ENCODE measurements at regions not wholly inside any gene's neighbourhood (a gene's known extent, or its start where the extent isn't known, plus 50 kb on each side); places are given as distances from the start of the nearest gene placed in this dataset.
"Not testable (repeated sequence)": the region's sequence is repeated elsewhere in the genome, so short reads cannot be mapped to it uniquely, and the experiment has no call there.

DNA sequence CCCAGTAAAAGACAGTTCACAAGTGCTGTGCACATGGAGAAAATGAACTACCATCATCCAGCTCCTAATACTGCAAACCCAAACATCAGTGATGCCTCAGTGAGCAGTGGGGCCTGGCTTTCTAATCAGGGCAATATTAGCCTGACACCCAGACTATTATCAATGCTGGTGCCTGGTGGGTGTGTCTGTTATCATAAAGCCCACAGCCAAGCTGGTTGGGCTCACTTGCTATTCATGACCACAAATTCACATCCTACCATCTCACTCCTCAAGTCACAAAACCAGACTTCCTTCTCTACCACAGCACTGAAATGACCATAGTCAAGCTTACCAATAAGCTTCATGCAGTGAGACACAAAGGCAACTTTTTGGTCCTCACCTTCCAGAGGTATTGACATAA lies 180.8 kb upstream of the PLN start:
- H3K23ac ChIP-seq (ENCODE audit: low read length): no peak overlapping the region
- H3K27ac ChIP-seq (ENCODE audit: low read depth, low read length): no peak overlapping the region
- H4K8ac ChIP-seq (ENCODE audit: low read depth, low read length): no peak overlapping the region
- H3K4me3 ChIP-seq (ENCODE audit: low read length): no peak overlapping the region
- no peaks in the 10 kb centered on the region for H3K4me1 ChIP-seq (ENCODE audit: control insufficient read depth, low read depth, low read length)
- H2AK5ac ChIP-seq (ENCODE audit: low read length): no peak overlapping the region
- no peak overlapping the region for H3K4ac ChIP-seq (ENCODE audit: low read depth, low read length)
- H3K36me3 ChIP-seq (ENCODE audit: control insufficient read depth, insufficient read depth, low read length): no peaks in the 10 kb centered on the region
- H2BK5ac ChIP-seq (ENCODE audit: low read length): no peak overlapping the region
- H2BK15ac ChIP-seq (replicated peaks; ENCODE audit: low read depth): no peak overlapping the region
- no peak overlapping the region for H2BK120ac ChIP-seq (ENCODE audit: low read depth, low read length)
- no peaks in the 10 kb centered on the region for H3K79me2 ChIP-seq (ENCODE audit: control insufficient read depth, insufficient read depth, low read length)
- H3K18ac ChIP-seq (ENCODE audit: low read length): no peak overlapping the region
- H3K9ac ChIP-seq (ENCODE audit: low read length): no peak overlapping the region
- H3K56ac ChIP-seq (ENCODE audit: low read length): no peak overlapping the region
- H3K4me2 ChIP-seq (ENCODE audit: low read length): no peak overlapping the region
- no peaks in the 10 kb centered on the region for H3K79me1 ChIP-seq (ENCODE audit: low read length)
- no peak for DNase-seq
- no peak overlapping the region for H4K5ac ChIP-seq (ENCODE audit: low read length)
- H3K27me3 ChIP-seq (ENCODE audit: insufficient read depth, low read length, poor library complexity): no peaks in the 10 kb centered on the region

DNA sequence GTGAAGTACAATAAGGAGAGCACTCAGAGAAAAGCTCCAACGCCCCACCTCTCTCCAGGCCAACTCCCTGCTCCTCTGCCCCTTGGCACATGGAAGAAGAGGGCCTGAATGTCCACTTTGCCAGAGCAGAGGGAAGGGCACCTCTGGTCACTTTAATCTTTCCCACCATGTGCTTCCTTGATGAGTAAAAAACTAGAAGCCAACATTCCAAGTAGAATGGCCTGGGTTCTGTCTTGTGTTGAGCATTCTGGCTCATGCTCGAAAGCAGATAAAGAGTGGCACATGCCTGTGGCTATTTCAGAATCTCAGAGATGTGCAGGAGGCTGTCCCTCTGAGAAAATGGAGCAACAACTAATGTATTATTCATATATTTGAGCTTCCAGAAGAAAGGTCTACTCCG lies 177.4 kb upstream of the PLN start:
- H3K4ac ChIP-seq (ENCODE audit: low read depth, low read length): no peak overlapping the region
- no CpG with 5 or more reads among the region's 3 CpGs for WGBS (ENCODE audit: extremely low coverage, insufficient coverage, low lambda C conversion rate)
- H3K36me3 ChIP-seq (ENCODE audit: control insufficient read depth, insufficient read depth, low read length): no peaks in the 10 kb centered on the region
- H3K4me2 ChIP-seq (ENCODE audit: low read length): no peak overlapping the region
- no peak for DNase-seq
- no peak overlapping the region for H2BK15ac ChIP-seq (replicated peaks; ENCODE audit: low read depth)
- H3K27ac ChIP-seq (ENCODE audit: low read depth, low read length): no peak overlapping the region
- H3K4me1 ChIP-seq (ENCODE audit: control insufficient read depth, low read depth, low read length): no peaks in the 10 kb centered on the region
- no peak overlapping the region for H2AK5ac ChIP-seq (ENCODE audit: low read length)
- H4K5ac ChIP-seq (ENCODE audit: low read length): no peak overlapping the region
- H3K18ac ChIP-seq (ENCODE audit: low read length): no peak overlapping the region
- H3K27me3 ChIP-seq (ENCODE audit: insufficient read depth, low read length, poor library complexity): no peaks in the 10 kb centered on the region
- no peaks in the 10 kb centered on the region for H3K79me2 ChIP-seq (ENCODE audit: control insufficient read depth, insufficient read depth, low read length)
- H2BK5ac ChIP-seq (ENCODE audit: low read length): no peak overlapping the region
- no peak overlapping the region for H2BK120ac ChIP-seq (ENCODE audit: low read depth, low read length)
- H3K4me3 ChIP-seq (ENCODE audit: low read length): no peak overlapping the region
- H4K8ac ChIP-seq (ENCODE audit: low read depth, low read length): no peak overlapping the region
- H3K23ac ChIP-seq (ENCODE audit: low read length): no peak overlapping the region
- H3K9ac ChIP-seq (ENCODE audit: low read length): no peak overlapping the region
- H3K56ac ChIP-seq (ENCODE audit: low read length): no peak overlapping the region
- H3K79me1 ChIP-seq (ENCODE audit: low read length): no peaks in the 10 kb centered on the region

DNA sequence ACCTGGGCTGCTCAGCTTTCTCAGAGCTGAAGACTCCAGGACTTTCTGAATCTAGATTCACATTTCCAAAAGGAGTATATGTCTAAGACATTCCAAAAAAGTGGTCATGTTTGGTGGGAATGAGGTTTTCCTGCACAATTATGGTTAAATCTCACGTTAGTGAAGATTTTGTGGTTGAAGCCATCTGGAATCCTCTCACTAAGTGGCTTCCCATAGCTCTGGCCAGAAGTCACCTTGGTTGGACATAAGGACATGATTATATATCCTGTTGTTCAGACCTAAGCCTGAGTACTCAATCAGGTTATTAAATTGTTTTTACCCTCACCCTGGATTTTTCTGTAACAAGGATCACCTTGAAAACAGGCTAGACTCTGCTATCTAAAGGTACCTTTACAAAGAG lies 176.1 kb upstream of the PLN start:
- no peak for DNase-seq
- Histone ChIP-seq H3K79me2 (ENCODE audit: control insufficient read depth, insufficient read depth, low read length) (no peaks in the 10 kb centered on the region), H3K4me1 (ENCODE audit: control insufficient read depth, low read depth, low read length) (no peaks in the 10 kb centered on the region), H3K27ac (ENCODE audit: low read depth, low read length) (no peak overlapping the region), H2BK5ac (ENCODE audit: low read length) (no peak overlapping the region), H3K23ac (ENCODE audit: low read length) (no peak overlapping the region), H3K4ac (ENCODE audit: low read depth, low read length) (no peak overlapping the region), H4K8ac (ENCODE audit: low read depth, low read length) (no peak overlapping the region), H3K79me1 (ENCODE audit: low read length) (no peaks in the 10 kb centered on the region), H3K18ac (ENCODE audit: low read length) (no peak overlapping the region), H2BK15ac (replicated peaks; ENCODE audit: low read depth) (no peak overlapping the region), H2AK5ac (ENCODE audit: low read length) (no peak overlapping the region), H4K5ac (ENCODE audit: low read length) (no peak overlapping the region), H3K36me3 (ENCODE audit: control insufficient read depth, insufficient read depth, low read length) (no peaks in the 10 kb centered on the region), H3K4me2 (ENCODE audit: low read length) (no peak overlapping the region), H3K9ac (ENCODE audit: low read length) (no peak overlapping the region), H2BK120ac (ENCODE audit: low read depth, low read length) (no peak overlapping the region), H3K56ac (ENCODE audit: low read length) (no peak overlapping the region), H3K4me3 (ENCODE audit: low read length) (no peak overlapping the region), H3K27me3 (ENCODE audit: insufficient read depth, low read length, poor library complexity) (no peaks in the 10 kb centered on the region)
- WGBS (ENCODE audit: extremely low coverage, insufficient coverage, low lambda C conversion rate): no CpG with 5 or more reads among the region's 1 CpG

DNA sequence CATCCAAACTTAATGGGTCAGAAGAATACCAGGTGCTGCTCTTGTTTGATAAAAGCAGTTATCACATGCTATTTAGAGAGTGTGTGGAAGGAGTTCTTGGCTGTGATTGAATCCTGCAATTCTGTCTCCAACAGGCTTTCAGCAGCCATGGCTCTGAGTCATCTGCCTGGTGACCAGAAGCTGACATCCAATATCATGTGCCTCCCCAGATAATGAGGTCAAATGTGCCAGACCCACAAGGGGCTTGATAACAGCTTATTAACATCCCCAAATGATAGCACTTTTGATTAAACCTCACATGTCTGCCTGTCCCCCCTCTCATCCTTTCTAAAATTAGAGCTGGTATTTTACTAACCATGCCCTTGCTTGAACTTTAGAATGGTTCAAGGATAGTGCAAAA lies 175.7 kb upstream of the PLN start:
- H3K36me3 ChIP-seq (ENCODE audit: control insufficient read depth, insufficient read depth, low read length): no peaks in the 10 kb centered on the region
- H3K27me3 ChIP-seq (ENCODE audit: insufficient read depth, low read length, poor library complexity): no peaks in the 10 kb centered on the region
- no peaks in the 10 kb centered on the region for H3K79me2 ChIP-seq (ENCODE audit: control insufficient read depth, insufficient read depth, low read length)
- no peak overlapping the region for H2BK15ac ChIP-seq (replicated peaks; ENCODE audit: low read depth)
- DNase-seq: peak; percentile 50
- H3K9ac ChIP-seq (ENCODE audit: low read length): no peak overlapping the region
- no peaks in the 10 kb centered on the region for H3K4me1 ChIP-seq (ENCODE audit: control insufficient read depth, low read depth, low read length)
- H3K27ac ChIP-seq (ENCODE audit: low read depth, low read length): no peak overlapping the region
- H3K4ac ChIP-seq (ENCODE audit: low read depth, low read length): no peak overlapping the region
- H3K56ac ChIP-seq (ENCODE audit: low read length): no peak overlapping the region
- H3K4me3 ChIP-seq (ENCODE audit: low read length): no peak overlapping the region
- no peak overlapping the region for H2BK120ac ChIP-seq (ENCODE audit: low read depth, low read length)
- no peak overlapping the region for H4K8ac ChIP-seq (ENCODE audit: low read depth, low read length)
- no peaks in the 10 kb centered on the region for H3K79me1 ChIP-seq (ENCODE audit: low read length)
- H2AK5ac ChIP-seq (ENCODE audit: low read length): no peak overlapping the region
- no peak overlapping the region for H4K5ac ChIP-seq (ENCODE audit: low read length)
- no peak overlapping the region for H2BK5ac ChIP-seq (ENCODE audit: low read length)
- no peak overlapping the region for H3K23ac ChIP-seq (ENCODE audit: low read length)
- no peak overlapping the region for H3K18ac ChIP-seq (ENCODE audit: low read length)
- H3K4me2 ChIP-seq (ENCODE audit: low read length): no peak overlapping the region

DNA sequence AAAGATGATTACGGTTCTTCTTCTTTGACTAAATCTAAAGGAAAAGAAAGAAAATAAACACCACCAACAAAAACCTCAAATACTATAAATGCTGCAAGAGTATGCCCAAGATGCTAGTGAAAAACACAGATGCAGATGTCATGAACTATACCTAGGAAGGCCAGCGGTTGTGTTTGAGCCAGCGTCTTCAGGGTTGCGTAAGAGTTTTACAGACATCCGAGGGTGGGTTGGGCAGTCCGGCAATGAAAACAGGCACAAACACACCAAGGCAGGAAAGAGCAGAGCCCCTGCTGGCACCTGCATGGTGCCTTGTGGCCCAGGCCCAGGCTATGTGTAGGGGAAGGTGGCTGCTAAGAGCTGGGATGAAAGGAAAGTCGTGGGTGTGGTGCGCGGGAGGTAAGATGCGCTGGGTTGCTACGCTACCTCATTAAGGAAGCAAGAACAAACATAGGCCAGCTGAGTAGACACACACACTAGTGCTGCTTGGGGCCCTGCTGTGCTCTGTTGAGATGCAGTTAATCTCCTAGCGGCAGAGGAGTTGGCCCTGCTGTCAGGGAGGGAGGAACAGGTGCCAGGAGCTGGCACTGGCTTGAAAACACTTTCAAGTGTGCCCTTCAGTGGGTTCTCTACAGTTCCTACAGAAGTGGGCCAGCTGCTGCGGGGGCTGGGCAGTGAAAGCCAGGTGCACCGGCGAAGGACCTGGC lies 170.2 kb upstream of the PLN start:
- H3K4me2 ChIP-seq (ENCODE audit: low read length): no peak overlapping the region
- H3K9ac ChIP-seq (ENCODE audit: low read length): no peak overlapping the region
- no peaks in the 10 kb centered on the region for H3K36me3 ChIP-seq (ENCODE audit: control insufficient read depth, insufficient read depth, low read length)
- WGBS (ENCODE audit: extremely low coverage, insufficient coverage, low lambda C conversion rate): no CpG with 5 or more reads among the region's 15 CpGs
- H3K79me1 ChIP-seq (ENCODE audit: low read length): no peaks in the 10 kb centered on the region
- H2AK5ac ChIP-seq (ENCODE audit: low read length): no peak overlapping the region
- no peak overlapping the region for H4K8ac ChIP-seq (ENCODE audit: low read depth, low read length)
- no peak overlapping the region for H3K27ac ChIP-seq (ENCODE audit: low read depth, low read length)
- H3K4me3 ChIP-seq (ENCODE audit: low read length): no peak overlapping the region
- no peak overlapping the region for H3K23ac ChIP-seq (ENCODE audit: low read length)
- no peak overlapping the region for H3K18ac ChIP-seq (ENCODE audit: low read length)
- H2BK5ac ChIP-seq (ENCODE audit: low read length): no peak overlapping the region
- H3K4me1 ChIP-seq (ENCODE audit: control insufficient read depth, low read depth, low read length): no peaks in the 10 kb centered on the region
- no peak overlapping the region for H2BK15ac ChIP-seq (replicated peaks; ENCODE audit: low read depth)
- H3K27me3 ChIP-seq (ENCODE audit: insufficient read depth, low read length, poor library complexity): no peaks in the 10 kb centered on the region
- H3K4ac ChIP-seq (ENCODE audit: low read depth, low read length): no peak overlapping the region
- no peaks in the 10 kb centered on the region for H3K79me2 ChIP-seq (ENCODE audit: control insufficient read depth, insufficient read depth, low read length)
- no peak overlapping the region for H3K56ac ChIP-seq (ENCODE audit: low read length)
- H4K5ac ChIP-seq (ENCODE audit: low read length): no peak overlapping the region
- no peak overlapping the region for H2BK120ac ChIP-seq (ENCODE audit: low read depth, low read length)
- peak; percentile 9 for DNase-seq

DNA sequence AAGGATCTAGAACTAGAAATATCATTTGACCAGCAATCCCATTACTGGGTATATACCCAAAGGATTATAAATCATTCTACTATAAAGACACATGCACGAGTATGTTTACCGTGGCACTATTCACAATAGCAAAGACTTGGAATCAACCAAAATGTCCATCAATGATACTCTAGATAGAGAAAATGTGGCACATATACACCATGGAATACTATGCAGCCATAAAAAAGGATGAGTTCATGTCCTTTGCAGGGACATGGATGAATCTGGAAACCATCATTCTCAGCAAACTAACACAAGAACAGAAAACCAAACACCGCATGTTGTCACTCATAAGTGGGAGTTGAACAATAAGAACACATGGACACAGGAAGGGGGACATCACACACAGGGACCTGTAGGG lies 167.5 kb upstream of the PLN start:
- not testable (repeated sequence) for H3K18ac ChIP-seq (ENCODE audit: low read length); H3K36me3 ChIP-seq (ENCODE audit: control insufficient read depth, insufficient read depth, low read length); H3K79me1 ChIP-seq (ENCODE audit: low read length); H3K9ac ChIP-seq (ENCODE audit: low read length); DNase-seq; H3K27me3 ChIP-seq (ENCODE audit: insufficient read depth, low read length, poor library complexity); H3K4me3 ChIP-seq (ENCODE audit: low read length); H3K27ac ChIP-seq (ENCODE audit: low read depth, low read length); H3K79me2 ChIP-seq (ENCODE audit: control insufficient read depth, insufficient read depth, low read length); H2BK15ac ChIP-seq (replicated peaks; ENCODE audit: low read depth); H3K56ac ChIP-seq (ENCODE audit: low read length); H2AK5ac ChIP-seq (ENCODE audit: low read length); H2BK5ac ChIP-seq (ENCODE audit: low read length); H4K5ac ChIP-seq (ENCODE audit: low read length); H3K4me2 ChIP-seq (ENCODE audit: low read length); H3K4me1 ChIP-seq (ENCODE audit: control insufficient read depth, low read depth, low read length); H4K8ac ChIP-seq (ENCODE audit: low read depth, low read length); H3K23ac ChIP-seq (ENCODE audit: low read length); H2BK120ac ChIP-seq (ENCODE audit: low read depth, low read length); H3K4ac ChIP-seq (ENCODE audit: low read depth, low read length)
- WGBS (ENCODE audit: extremely low coverage, insufficient coverage, low lambda C conversion rate): no CpG with 5 or more reads among the region's 3 CpGs
